ENCODE measurements at regions not wholly inside any gene's neighbourhood (a gene's known extent, or its start where the extent isn't known, plus 50 kb on each side); places are given as distances from the start of the nearest gene placed in this dataset.

DNA sequence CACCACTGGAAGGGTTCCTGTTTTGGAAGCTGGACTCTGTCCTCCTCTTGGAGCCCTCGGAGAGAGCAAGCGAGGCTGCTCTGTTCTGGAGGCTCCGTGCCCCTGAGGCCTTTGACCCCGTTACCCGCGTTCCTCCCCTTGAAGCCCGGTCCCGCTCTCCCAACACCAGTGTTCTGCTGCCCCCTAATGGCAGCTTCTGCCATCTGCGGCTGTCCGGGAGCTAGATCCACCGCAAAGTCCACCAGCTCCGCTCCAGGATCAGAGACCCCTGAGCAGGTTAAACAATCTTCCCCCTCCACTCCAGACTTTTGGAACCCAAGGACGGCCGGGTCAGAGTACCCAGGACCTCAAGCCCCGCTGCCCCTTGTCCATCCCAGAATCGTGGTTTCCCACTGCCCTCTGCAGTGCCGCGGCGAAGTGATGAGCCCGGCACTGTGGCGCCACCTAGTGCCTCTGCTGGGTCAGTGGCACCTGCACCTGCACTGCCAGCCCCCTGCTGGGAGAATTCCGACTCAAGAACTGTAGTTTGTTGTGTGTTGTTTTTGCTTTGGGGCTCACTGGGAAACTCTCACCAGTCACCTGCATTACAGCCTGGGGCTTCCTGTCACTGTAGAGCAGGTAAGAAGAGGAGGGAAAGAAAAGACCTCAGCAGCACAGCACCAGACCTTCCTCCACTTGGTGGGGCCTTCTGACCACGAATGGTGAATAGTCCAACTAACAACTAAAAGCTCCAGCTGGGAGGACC, 63.5 kb upstream of the NFASC start (continued):
- TF ChIP-seq, protein P1, sequence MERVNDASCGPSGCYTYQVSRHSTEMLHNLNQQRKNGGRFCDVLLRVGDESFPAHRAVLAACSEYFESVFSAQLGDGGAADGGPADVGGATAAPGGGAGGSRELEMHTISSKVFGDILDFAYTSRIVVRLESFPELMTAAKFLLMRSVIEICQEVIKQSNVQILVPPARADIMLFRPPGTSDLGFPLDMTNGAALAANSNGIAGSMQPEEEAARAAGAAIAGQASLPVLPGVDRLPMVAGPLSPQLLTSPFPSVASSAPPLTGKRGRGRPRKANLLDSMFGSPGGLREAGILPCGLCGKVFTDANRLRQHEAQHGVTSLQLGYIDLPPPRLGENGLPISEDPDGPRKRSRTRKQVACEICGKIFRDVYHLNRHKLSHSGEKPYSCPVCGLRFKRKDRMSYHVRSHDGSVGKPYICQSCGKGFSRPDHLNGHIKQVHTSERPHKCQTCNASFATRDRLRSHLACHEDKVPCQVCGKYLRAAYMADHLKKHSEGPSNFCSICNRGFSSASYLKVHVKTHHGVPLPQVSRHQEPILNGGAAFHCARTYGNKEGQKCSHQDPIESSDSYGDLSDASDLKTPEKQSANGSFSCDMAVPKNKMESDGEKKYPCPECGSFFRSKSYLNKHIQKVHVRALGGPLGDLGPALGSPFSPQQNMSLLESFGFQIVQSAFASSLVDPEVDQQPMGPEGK (CRISPR knock-in tag; IDR thresholded peaks at IDR 0.05) = peak; percentile 24; the same call in 1 of the 2 replicates
- TF ChIP-seq NFIC (IDR thresholded peaks at IDR 0.05; ENCODE audit: low read length) (no peak), GABPB1 (CRISPR knock-in tag; IDR thresholded peaks at IDR 0.05) (no peak; the same call in 1 of the 2 replicates), ZNF574 (CRISPR knock-in tag; IDR thresholded peaks at IDR 0.05) (0 out of 2 replicates have a peak, but pooled peaks have one; percentile 46), ZNF501 (CRISPR knock-in tag; IDR thresholded peaks at IDR 0.05) (peak; percentile 52; the same call in 1 of the 2 replicates), NR2F1 (CRISPR knock-in tag; IDR thresholded peaks at IDR 0.05) (peak; percentile 32 to 51; a peak in 1 of 4 replicates), HNRNPL (IDR thresholded peaks at IDR 0.05; ENCODE audit: low read depth, low read length) (0 out of 2 replicates have a peak, but pooled peaks have one; percentile 45), ZNF773 (CRISPR knock-in tag; IDR thresholded peaks at IDR 0.05; ENCODE audit: borderline replicate concordance) (no peak), HNF4A (CRISPR knock-in tag; IDR thresholded peaks at IDR 0.05) (peak; percentile 38), RXRA (CRISPR knock-in tag; IDR thresholded peaks at IDR 0.05) (peak; percentile 90), SOX6 (IDR thresholded peaks at IDR 0.05) (no peak), SOX6 (CRISPR knock-in tag; IDR thresholded peaks at IDR 0.05) (peak; percentile 43), ZNF790 (CRISPR knock-in tag; IDR thresholded peaks at IDR 0.05; ENCODE audit: borderline replicate concordance) (no peak), TOPORS (CRISPR knock-in tag; IDR thresholded peaks at IDR 0.05) (no peak), ZNF770 (CRISPR knock-in tag; IDR thresholded peaks at IDR 0.05) (peak; percentile 61), ZNF607 (CRISPR knock-in tag; IDR thresholded peaks at IDR 0.05; ENCODE audit: borderline replicate concordance) (no peak), RBAK (CRISPR knock-in tag; IDR thresholded peaks at IDR 0.05) (no peak)
- TF ChIP-seq, protein P2, sequence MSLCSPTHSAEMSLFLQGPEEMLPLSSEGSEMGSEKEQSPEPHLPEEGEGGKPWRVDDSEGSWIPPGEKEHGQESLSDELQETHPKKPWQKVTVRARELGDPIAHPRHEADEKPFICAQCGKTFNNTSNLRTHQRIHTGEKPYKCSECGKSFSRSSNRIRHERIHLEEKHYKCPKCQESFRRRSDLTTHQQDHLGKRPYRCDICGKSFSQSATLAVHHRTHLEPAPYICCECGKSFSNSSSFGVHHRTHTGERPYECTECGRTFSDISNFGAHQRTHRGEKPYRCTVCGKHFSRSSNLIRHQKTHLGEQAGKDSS (CRISPR knock-in tag; IDR thresholded peaks at IDR 0.05; ENCODE audit: borderline replicate concordance, low read depth) = peak; percentile 53; the same call in 1 of the 2 replicates
- TF ChIP-seq, protein P3, sequence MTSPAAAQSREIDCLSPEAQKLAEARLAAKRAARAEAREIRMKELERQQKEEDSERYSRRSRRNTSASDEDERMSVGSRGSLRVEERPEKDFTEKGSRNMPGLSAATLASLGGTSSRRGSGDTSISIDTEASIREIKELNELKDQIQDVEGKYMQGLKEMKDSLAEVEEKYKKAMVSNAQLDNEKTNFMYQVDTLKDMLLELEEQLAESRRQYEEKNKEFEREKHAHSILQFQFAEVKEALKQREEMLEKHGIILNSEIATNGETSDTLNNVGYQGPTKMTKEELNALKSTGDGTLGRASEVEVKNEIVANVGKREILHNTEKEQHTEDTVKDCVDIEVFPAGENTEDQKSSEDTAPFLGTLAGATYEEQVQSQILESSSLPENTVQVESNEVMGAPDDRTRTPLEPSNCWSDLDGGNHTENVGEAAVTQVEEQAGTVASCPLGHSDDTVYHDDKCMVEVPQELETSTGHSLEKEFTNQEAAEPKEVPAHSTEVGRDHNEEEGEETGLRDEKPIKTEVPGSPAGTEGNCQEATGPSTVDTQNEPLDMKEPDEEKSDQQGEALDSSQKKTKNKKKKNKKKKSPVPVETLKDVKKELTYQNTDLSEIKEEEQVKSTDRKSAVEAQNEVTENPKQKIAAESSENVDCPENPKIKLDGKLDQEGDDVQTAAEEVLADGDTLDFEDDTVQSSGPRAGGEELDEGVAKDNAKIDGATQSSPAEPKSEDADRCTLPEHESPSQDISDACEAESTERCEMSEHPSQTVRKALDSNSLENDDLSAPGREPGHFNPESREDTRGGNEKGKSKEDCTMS (CRISPR knock-in tag; conservative IDR thresholded peaks at IDR 0.05) = 0 out of 2 replicates have a peak, but pooled peaks have one; percentile 14
